Astrocyte of the spinal cord (primary cell): ENCODE measurements at regions not wholly inside any gene's neighbourhood (a gene's known extent, or its start where the extent isn't known, plus 50 kb on each side); places are given as distances from the start of the nearest gene placed in this dataset.
"Not testable (repeated sequence)": the region's sequence is repeated elsewhere in the genome, so short reads cannot be mapped to it uniquely, and the experiment has no call there.

Source experiments
- DNase-seq: peaks from one replicate; pipeline ENCODE4 v3.0.0; 2011; ENCODE audit warnings: low read depth, low spot score
- H3K4me3 ChIP-seq: 2 replicates; pipeline ENCODE4 v1.5.1; 2011; ENCODE audit warnings: low read depth, mild to moderate bottlenecking, low read length, moderate library complexity
- in situ Hi-C: cut with HindIII; loops from 2 replicates; pipeline ENCODE4 v1.10.0; 2017; ENCODE audit warnings: low sequenced_read_pairs
- TF ChIP-seq, protein P1 (sequence below): IDR thresholded peaks from 2 replicates; pipeline ENCODE4 v1.5.1; 2012; ENCODE audit warnings: low read depth, mild to moderate bottlenecking, low read length, inconsistent platforms

DNA sequence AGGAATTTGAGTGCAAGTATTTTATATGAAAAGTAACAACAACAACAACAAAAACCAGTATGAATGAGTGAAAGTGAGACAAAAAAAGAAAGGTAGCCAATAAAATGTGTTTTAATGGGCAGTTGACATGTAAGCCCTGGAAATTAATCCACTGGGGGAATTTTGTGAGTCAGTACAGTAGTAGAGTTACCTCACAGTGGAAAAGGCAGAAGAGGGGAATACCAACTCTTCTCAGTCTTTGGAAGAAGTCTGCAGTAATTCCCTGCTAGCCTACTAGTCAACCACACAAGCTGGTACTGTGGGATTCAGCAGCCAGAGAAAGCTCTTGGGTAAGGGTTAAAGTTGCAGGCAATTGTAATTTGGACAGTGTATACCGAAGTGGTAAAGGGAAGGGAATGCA, 76.3 kb upstream of the IL15 start:
- DNase-seq: no peak
- in situ Hi-C loops: no loop called here
- TF ChIP-seq, protein P1, sequence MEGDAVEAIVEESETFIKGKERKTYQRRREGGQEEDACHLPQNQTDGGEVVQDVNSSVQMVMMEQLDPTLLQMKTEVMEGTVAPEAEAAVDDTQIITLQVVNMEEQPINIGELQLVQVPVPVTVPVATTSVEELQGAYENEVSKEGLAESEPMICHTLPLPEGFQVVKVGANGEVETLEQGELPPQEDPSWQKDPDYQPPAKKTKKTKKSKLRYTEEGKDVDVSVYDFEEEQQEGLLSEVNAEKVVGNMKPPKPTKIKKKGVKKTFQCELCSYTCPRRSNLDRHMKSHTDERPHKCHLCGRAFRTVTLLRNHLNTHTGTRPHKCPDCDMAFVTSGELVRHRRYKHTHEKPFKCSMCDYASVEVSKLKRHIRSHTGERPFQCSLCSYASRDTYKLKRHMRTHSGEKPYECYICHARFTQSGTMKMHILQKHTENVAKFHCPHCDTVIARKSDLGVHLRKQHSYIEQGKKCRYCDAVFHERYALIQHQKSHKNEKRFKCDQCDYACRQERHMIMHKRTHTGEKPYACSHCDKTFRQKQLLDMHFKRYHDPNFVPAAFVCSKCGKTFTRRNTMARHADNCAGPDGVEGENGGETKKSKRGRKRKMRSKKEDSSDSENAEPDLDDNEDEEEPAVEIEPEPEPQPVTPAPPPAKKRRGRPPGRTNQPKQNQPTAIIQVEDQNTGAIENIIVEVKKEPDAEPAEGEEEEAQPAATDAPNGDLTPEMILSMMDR: no peak

GRCh38 chr4:141562649-141563048, 73.7 kb upstream of the IL15 start:
- no peak overlapping the region for H3K4me3 ChIP-seq
- TF ChIP-seq, protein P1: no peak
- in situ Hi-C loops: no loop called here
- no peak for DNase-seq

More for the DNA sequence above, 76.3 kb upstream of the IL15 start:
- H3K4me3 ChIP-seq: no peak overlapping the region

DNA sequence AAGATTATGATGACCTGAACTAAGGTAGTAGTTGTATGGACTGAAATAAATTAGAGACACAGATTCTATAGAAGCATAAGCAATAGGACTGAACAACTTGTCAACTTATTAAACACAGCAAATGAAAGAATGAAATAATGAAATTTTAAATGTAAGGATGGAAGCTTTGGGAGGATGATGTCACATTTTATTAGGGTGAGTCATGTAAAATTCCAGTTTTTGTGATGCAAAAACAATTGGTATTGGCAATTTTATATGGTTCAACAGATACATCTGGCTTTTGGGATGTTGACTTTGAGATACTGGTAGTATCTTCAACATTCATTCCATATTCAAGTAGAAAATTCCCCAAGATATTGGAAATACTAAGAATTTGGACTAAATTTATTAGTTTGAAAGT, 72.7 kb upstream of the IL15 start:
- TF ChIP-seq, protein P1: no peak
- DNase-seq: no peak
- no peak overlapping the region for H3K4me3 ChIP-seq
- in situ Hi-C loops: no loop called here

DNA sequence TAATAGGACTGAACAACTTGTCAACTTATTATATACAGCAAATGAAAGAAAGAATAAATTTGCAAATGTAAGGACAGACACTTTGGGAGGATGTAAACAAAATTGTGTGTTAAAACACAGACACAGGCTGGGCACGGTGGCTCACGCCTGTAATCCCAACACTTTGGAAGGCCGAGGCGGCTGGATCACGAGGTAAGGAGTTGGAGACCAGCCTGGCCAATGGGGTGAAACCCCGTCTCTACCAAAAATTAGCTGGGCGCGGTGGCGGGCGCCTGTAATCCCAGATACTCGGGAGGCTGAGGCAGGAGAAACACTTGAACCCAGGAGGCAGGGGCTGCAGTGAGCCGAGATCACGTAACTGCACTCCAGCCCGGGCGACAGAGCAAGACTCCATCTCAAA, 71.4 kb upstream of the IL15 start:
- H3K4me3 ChIP-seq, in situ Hi-C loops, DNase-seq: not testable (repeated sequence)

DNA sequence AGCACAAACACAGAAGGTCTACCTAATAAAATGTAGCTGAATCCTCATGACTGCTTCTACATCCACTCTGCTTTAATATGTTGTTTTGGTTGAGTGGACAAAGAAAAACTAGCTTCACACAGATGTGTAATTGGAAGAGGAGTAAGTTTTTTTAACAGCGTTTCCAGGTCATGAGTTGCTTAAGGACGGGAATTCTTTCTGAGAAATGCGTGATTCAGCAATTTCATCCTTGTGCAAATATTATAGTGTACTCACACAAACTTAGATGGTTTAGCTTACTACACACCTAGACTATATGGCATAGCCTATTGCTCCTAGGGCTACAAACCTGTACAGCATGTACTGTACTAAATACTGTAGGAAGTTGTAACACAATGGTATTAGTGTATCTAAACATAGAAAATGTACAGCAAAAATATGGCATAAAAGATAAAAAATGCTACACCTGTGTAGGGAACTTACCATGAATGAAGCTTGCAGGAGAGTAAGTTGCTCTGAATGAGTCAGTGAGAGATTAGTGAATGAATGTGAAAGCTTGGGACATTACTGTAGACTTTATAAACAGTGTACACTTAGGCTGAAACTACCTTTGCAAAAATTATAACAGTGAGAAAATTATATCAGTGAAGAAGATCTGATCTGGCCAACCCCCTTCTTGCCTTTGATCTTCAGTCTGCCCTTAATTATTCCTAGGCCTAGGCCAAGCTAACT, 70.8 kb upstream of the IL15 start:
- TF ChIP-seq, protein P1: no peak
- in situ Hi-C loops: no loop called here
- no peak for DNase-seq
- H3K4me3 ChIP-seq: no peak overlapping the region

GRCh38 chr4:141567326-141567915, 69.0 kb upstream of the IL15 start:
- DNase-seq: no peak
- TF ChIP-seq, protein P1: no peak
- no peak overlapping the region for H3K4me3 ChIP-seq
- in situ Hi-C loops: no loop called here

DNA sequence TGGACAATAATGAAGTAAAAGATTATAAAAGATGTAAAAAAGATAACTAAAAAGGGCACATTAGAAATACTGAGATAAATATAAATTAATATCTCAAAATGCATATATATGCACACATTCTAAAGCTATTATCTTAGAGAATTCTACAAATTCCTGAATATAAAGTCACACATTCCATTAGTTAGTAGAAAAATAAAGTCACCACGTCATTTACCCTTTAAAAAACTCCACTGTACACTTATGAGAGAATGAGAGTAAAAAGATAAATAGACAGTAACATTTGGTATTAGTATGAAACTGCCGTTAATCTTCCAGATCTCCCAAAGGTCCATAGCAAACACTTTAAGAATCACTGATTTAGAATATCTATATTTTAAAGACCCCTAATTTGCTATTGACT, 67.2 kb upstream of the IL15 start:
- peak; percentile 56 for DNase-seq
- TF ChIP-seq, protein P1: no peak
- in situ Hi-C loops: no loop called here
- no peak overlapping the region for H3K4me3 ChIP-seq
